ENCODE measurements at regions not wholly inside any gene's neighbourhood (a gene's known extent, or its start where the extent isn't known, plus 50 kb on each side); places are given as distances from the start of the nearest gene placed in this dataset.
"Not testable (repeated sequence)": the region's sequence is repeated elsewhere in the genome, so short reads cannot be mapped to it uniquely, and the experiment has no call there.

DNA sequence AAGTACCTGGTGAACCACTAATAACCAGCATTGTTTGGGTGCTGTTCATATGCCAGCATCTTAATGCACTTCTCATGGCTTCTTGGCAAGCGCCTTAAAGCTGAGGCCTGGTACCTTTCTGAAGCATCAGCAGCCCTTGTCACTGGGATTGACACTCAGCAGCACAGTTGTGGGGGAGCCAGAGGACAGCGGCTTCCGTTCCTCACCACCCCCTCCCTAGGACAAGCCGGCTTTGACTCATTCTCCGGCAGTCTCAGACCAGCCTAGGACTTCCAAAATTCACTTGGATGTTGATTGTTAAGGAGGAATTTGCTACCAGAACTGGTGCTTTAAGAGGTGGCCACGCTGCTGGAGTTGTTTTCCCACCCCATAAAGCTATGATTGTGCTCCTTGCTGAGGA, 64.7 kb upstream of the MTLN start:
- TF ChIP-seq POLR2A (IDR thresholded peaks at IDR 0.05; ENCODE audit: low read depth, low read length); POLR2AphosphoS5 (IDR thresholded peaks at IDR 0.05; ENCODE audit: low read depth, low read length); TAF1 (IDR thresholded peaks at IDR 0.05; ENCODE audit: borderline replicate concordance, low read depth, low read length): not testable (repeated sequence)

Data from GM12892 (cell line).